Spleen (tissue), 11 donors: ENCODE measurements at regions not wholly inside any gene's neighbourhood (a gene's known extent, or its start where the extent isn't known, plus 50 kb on each side); places are given as distances from the start of the nearest gene placed in this dataset.

ENCODE experiments used
- DNase-seq: peaks from one replicate; pipeline ENCODE4 v3.0.0-alpha.2; 2020
- H3K27ac ChIP-seq, 8 donors: fragments of 200-600 bp; sonication (generic) in 7 of 8; 1 replicate in 4 of 8; 2 replicates in 4 of 8; pipeline versions ENCODE4 v1.5.0 to v1.8.0; 2016 to 2021; ENCODE audit warnings: inconsistent platforms in 4 of 8, mild to moderate bottlenecking in 4 of 8, moderate library complexity in 1 of 8
- H3K27me3 ChIP-seq, 7 donors: fragments of 200-600 bp; sonication (generic) in 6 of 7; replicated peaks in 1 of 7; 1 replicate in 4 of 7; 2 replicates in 3 of 7; pipeline versions ENCODE4 v1.5.0 to v1.8.0; 2016 to 2021; ENCODE audit warnings: inconsistent platforms in 3 of 7, mild to moderate bottlenecking in 1 of 7
- H3K36me3 ChIP-seq, 6 donors: fragments of 200-600 bp; sonication (generic) in 5 of 6; 1 replicate in 4 of 6; 2 replicates in 2 of 6; pipeline versions ENCODE4 v1.5.0 to v1.8.0; 2016 to 2021; ENCODE audit warnings: inconsistent platforms in 2 of 6
- H3K4me1 ChIP-seq, 6 donors: fragments of 200-600 bp; sonication (generic) in 5 of 6; 1 replicate in 3 of 6; 2 replicates in 3 of 6; pipeline versions ENCODE4 v1.5.0 to v1.8.0; 2016 to 2021; ENCODE audit warnings: inconsistent platforms in 3 of 6
- H3K4me3 ChIP-seq, 8 donors: fragments of 200-600 bp; sonication (generic) in 7 of 8; 1 replicate in 4 of 8; 2 replicates in 4 of 8; pipeline versions ENCODE4 v1.5.0 to v1.8.0; 2016 to 2021; ENCODE audit warnings: inconsistent platforms in 4 of 8, mild to moderate bottlenecking in 4 of 8, moderate library complexity in 2 of 8
- H3K9me3 ChIP-seq, 8 donors: fragments of 200-600 bp; sonication (generic) in 7 of 8; 1 replicate in 4 of 8; 2 replicates in 4 of 8; pipeline versions ENCODE4 v1.5.0 to v1.8.0; 2016 to 2021; ENCODE audit warnings: inconsistent platforms in 4 of 8
- POLR2A ChIP-seq, 3 donors: fragments of 450-650 bp; IDR thresholded peaks; one replicate each; pipeline ENCODE4 v1.5.1; 2017; ENCODE audit warnings: antibody characterized with exemption in 3 of 3, mild to moderate bottlenecking in 1 of 3
- POLR2AphosphoS5 ChIP-seq, 3 donors: sonication (generic); formaldehyde crosslinking; IDR thresholded peaks; one replicate each; pipeline ENCODE4 v1.5.1; 2017; ENCODE audit warnings: antibody characterized with exemption in 3 of 3
- WGBS, 5 donors: extraction: QIAGEN DNeasy Blood & Tissue Kit in 3 of 5; methylation state at CpG; one replicate each; pipeline versions ENCODE4 v1.1.5 to v1.1.7; 2013 to 2018; 5-methylcytosine and 5-hydroxymethylcytosine counted together
- intact Hi-C: fragments of 100-400 bp; cut with DNase I; formaldehyde crosslinking; loops from one replicate; pipeline ENCODE4 v1.15.0; 2023; ENCODE audit warnings: low total_unique reads
- TF ChIP-seq, protein P1 (sequence below), 11 experiments: fragments of 200-600 bp in 7 of 11; fragments of 450-650 bp in 4 of 11; sonication (generic) in 4 of 11; IDR thresholded peaks in 8 of 11; conservative IDR thresholded peaks in 3 of 11; 1 replicate in 7 of 11; 2 replicates in 4 of 11; pipeline versions ENCODE4 v1.4.0 to v1.8.0; 2016 to 2021; ENCODE audit warnings: antibody characterized with exemption in 11 of 11, inconsistent platforms in 4 of 11, mild to moderate bottlenecking in 1 of 11
- donor health status: healthy with polysubstance abuse.
- donor health status: DM: no; HTN: no; CAD: no; lungs with moderate emphysema.
- donor health status: DM: no; HTN: no; CAD: no.
- donor health status: Bipolar disorder and iron deficiency.
- donor health status: healthy.
- donor health status: DM: no; HTN: no; CAD: no.
- donor health status: DM: yes; HTN: yes; CAD: no.

DNA sequence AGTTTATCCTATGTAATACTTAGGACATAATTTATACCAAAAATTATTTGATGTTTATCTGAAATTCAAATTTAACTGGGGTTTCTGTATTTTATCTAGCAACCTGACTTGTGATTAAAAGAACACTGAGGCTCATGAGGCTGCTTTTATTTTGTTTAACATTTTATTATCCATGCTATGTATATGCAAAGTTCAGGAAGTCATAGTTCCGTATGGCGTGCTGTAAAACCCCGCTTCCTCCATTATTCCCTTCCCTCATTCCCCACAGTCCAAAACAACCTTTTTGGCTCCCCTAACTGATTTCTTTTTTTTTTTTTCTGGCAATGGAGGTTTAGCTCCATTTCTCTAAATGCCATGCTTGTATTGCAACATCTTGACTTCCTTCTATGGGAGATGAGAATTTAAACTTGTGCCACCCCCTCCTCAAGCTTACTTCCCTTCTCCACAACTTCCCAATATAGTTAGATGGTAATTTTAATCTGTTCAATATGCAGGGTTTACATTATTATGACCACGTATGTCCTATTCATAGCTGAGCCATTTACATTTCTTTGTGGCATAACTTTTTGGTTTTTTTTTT is 138.0 kb upstream of the DNAH14 start:
- intact Hi-C loops = no loop called here
- Histone ChIP-seq H3K36me3 (no peaks in the 10 kb centered on the region), H3K9me3 (no peaks in the 10 kb centered on the region), H3K4me1 (no peaks in the 10 kb centered on the region), H3K27me3 (no peaks in the 10 kb centered on the region), H3K4me3 (no peak overlapping the region), H3K27ac (no peak overlapping the region)
- DNase-seq = no peak
- WGBS, 5 donors = 46 to 72% (median 65%) methylated on average over 4 of the region's 4 CpGs
- TF ChIP-seq POLR2A (IDR thresholded peaks at IDR 0.05) (no peak), POLR2AphosphoS5 (IDR thresholded peaks at IDR 0.05) (no peak)
- TF ChIP-seq, protein P1, sequence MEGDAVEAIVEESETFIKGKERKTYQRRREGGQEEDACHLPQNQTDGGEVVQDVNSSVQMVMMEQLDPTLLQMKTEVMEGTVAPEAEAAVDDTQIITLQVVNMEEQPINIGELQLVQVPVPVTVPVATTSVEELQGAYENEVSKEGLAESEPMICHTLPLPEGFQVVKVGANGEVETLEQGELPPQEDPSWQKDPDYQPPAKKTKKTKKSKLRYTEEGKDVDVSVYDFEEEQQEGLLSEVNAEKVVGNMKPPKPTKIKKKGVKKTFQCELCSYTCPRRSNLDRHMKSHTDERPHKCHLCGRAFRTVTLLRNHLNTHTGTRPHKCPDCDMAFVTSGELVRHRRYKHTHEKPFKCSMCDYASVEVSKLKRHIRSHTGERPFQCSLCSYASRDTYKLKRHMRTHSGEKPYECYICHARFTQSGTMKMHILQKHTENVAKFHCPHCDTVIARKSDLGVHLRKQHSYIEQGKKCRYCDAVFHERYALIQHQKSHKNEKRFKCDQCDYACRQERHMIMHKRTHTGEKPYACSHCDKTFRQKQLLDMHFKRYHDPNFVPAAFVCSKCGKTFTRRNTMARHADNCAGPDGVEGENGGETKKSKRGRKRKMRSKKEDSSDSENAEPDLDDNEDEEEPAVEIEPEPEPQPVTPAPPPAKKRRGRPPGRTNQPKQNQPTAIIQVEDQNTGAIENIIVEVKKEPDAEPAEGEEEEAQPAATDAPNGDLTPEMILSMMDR (IDR thresholded peaks at IDR 0.05 in 8 of 11, conservative IDR thresholded peaks at IDR 0.05 in 3 of 11) = no peak

DNA sequence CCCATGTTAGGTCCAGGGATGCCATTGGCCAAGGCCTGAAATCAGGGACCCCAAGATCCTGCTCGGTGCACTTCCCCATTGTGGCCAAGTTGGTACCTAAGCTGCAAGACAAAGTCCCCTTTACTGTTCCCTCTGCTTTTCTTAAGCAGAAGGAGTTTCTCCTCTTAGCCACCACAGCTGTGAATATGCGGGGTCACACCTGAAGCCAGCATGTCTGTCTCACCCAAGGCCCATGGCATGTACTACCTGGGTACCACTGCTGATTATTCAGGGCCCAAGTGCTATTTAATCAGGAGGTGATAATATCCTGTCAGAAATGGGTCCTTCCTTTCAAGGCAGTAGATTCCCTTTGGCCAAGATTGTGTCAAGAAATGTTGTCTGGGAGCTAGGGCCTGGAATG is 133.9 kb upstream of the DNAH14 start:
- TF ChIP-seq POLR2AphosphoS5 (IDR thresholded peaks at IDR 0.05) = no peak
- TF ChIP-seq, protein P1 (IDR thresholded peaks at IDR 0.05 in 8 of 11, conservative IDR thresholded peaks at IDR 0.05 in 3 of 11) = no peak
- no peak for TF ChIP-seq POLR2A (IDR thresholded peaks at IDR 0.05)
- Histone ChIP-seq H3K9me3 (no peaks in the 10 kb centered on the region), H3K27me3 (no peaks in the 10 kb centered on the region), H3K36me3 (no peaks in the 10 kb centered on the region), H3K4me1 (no peaks in the 10 kb centered on the region), H3K27ac (no peak overlapping the region), H3K4me3 (no peak overlapping the region)
- WGBS, 5 donors = 42 to 92% (median 72%) methylated on average over 2 of the region's 2 CpGs
- no peak for DNase-seq
- intact Hi-C loops = no loop called here

DNA sequence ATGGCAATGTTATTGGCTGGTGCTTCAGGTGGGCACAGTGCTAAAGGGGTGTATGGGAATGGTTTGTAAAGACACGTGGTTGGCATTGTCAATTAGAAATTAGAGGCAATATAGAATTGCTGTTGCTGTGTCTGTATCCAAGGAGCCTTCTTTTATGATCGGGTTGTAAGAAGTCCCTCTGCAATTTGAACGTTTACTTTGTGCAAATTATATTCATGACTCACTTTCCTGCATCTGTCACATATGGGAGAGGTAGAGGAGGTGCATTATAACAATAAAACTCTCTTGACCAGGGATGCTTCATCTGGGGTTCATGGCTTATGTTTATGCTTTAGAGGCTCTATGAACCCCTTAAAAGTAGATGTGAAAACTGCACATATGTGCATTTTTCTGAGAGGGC is 130.4 kb upstream of the DNAH14 start:
- Histone ChIP-seq H3K27me3 (no peaks in the 10 kb centered on the region), H3K4me3 (no peak overlapping the region), H3K9me3 (no peaks in the 10 kb centered on the region), H3K4me1 (no peaks in the 10 kb centered on the region), H3K27ac (no peak overlapping the region), H3K36me3 (no peaks in the 10 kb centered on the region)
- intact Hi-C loops = no loop called here
- 64 to 86% (median 81%) methylated on average over 3 of the region's 3 CpGs for WGBS, 5 donors
- DNase-seq = no peak
- no peak for TF ChIP-seq POLR2AphosphoS5 (IDR thresholded peaks at IDR 0.05)
- TF ChIP-seq, protein P1 (IDR thresholded peaks at IDR 0.05 in 8 of 11, conservative IDR thresholded peaks at IDR 0.05 in 3 of 11) = no peak
- no peak for TF ChIP-seq POLR2A (IDR thresholded peaks at IDR 0.05)

DNA sequence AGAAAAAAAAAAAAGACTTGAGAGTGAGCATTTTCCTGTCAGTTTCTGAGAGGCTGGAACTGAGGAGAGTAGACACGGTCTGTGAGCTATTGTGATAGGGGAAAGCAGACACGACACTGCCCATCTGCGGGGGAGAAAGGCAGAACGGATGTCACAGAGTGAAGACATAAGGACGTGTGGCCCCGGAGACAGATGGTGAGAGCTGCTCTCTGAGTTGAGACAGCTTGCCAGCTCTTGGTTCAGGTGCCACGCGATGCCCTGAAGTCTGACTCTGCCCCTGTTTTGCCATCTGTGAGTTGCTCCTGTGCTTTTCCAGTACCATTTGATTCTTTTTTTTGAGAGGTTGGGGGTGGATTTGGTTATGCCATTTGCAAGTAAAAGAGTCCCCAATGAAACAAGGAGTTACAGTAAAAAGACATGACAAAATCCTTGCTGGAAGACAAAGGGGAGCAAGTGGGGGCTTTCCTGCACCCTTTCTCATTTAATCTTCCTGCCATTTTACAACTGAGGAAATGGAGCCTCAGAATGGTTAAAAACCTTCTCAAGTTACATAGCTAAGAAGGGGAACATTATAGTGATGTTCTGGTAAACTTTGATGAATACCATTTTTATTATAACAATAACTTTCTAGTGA is 128.9 kb upstream of the DNAH14 start:
- Histone ChIP-seq H3K27me3 (no peaks in the 10 kb centered on the region), H3K36me3 (no peaks in the 10 kb centered on the region), H3K4me1 (no peaks in the 10 kb centered on the region), H3K4me3 (no peak overlapping the region), H3K27ac (no peak overlapping the region), H3K9me3 (no peaks in the 10 kb centered on the region)
- DNase-seq = no peak
- intact Hi-C loops = no loop called here
- TF ChIP-seq POLR2AphosphoS5 (IDR thresholded peaks at IDR 0.05) (no peak), POLR2A (IDR thresholded peaks at IDR 0.05) (no peak)
- TF ChIP-seq, protein P1 (IDR thresholded peaks at IDR 0.05 in 8 of 11, conservative IDR thresholded peaks at IDR 0.05 in 3 of 11) = no peak
- WGBS, 5 donors = 73 to 84% (median 77%) methylated on average over 8 of the region's 8 CpGs
